ENCODE measurements at regions not wholly inside any gene's neighbourhood (a gene's known extent, or its start where the extent isn't known, plus 50 kb on each side); places are given as distances from the start of the nearest gene placed in this dataset.

DNA sequence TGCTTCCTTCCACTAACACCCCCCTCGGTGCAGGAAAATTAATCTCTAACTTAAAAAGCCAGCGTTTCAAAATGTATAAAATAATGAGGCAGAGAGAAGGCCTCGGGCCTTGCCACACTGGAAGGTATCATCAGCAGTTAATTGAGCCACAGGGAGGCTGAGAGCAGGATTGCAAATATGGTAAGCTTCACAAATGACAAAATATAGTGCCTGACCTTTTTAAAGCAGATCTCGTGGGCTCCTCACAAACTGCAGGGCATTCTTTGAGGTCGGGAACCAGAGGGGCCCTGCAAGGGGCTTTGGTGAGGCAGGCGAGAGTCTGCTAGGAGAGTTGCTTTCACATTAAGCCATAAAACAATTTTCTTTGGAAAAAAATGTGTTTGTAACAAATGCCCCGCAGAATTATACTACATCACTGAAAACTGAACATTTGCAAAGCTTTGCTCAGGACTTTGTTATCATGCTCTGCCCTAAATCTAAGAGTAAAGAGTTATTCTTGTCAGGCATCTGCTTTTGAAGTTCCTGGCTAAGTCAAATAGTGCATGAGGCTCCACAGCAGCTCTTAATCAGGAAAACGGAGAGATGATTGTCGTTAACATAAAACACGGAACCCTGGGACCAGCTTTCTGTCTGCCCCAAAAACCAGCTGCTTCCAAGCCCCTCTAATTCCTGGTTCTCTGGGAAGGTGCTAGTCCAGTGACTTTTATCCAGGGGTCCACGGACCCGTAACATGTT is 61.4 kb upstream of the SYT13 start:
- DNase-seq (ENCODE audit: low spot score), result no peak

DNA sequence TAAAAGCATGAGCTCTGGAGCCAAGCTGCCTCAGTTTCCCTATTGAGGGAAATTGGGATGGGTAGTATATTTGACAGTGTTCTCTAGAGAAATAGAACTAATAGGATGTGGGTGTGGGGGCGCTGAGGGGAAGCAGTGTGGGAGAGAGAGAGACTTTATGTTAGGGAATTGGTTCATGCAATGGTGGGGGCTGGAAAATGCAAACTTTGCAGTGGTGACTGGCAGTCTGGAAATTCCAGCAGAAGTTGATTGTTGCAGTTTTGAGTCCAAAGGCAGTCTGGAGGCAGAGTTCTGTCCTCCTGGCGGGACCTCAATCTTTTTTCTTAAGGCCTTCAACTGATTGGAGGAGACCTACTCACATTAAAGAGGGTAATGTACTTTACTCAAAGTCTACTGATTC is 59.4 kb upstream of the SYT13 start:
- no peak for DNase-seq (ENCODE audit: low spot score)

GRCh38 chr11:45344028-45344427 is 57.9 kb upstream of the SYT13 start:
- DNase-seq (ENCODE audit: low spot score), result no peak

DNA sequence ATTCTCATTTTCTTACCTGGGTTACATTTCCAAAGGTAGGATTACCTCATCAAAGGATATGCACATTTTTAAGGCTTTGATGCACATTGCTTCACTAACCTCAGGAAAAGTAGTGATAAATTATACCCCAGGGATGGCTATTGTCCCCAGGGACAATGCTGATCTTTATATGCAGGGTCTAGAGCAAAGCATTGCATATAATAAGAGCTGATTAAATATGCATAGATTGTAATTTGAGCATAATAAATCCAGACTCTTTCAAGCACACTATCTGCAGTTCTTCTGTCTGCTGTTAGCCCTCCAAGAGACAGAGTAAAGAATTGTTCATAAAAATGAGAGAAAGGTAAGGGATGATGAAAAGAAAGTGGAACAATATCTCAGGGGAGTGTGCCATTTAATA is 57.3 kb upstream of the SYT13 start:
- no peak for DNase-seq (ENCODE audit: low spot score)

DNA sequence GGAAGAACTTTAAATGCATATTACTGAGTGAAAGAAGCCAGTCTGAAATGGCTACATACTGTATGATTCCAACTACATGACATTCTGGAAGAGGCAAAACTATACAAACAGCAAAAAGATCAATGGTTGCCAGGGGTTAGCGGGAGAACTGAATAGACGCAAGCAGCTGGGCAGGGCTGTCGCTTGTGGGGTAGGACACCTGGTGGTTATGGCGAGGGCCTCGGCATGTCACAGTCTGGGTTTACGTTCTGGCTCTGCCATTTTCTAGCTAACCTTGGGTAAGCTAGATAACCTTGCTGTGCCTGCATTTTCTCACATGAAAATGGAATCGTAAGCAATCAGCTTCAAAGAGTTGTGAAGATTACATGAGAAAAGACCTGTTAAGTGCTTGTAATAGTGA is 55.2 kb upstream of the SYT13 start:
- DNase-seq (ENCODE audit: low spot score), result no peak

- peak; percentile 91 for DNase-seq (ENCODE audit: low spot score)
These were observed 53.8 kb upstream of the SYT13 start for GRCh38 chr11:45339729-45340519.

DNA sequence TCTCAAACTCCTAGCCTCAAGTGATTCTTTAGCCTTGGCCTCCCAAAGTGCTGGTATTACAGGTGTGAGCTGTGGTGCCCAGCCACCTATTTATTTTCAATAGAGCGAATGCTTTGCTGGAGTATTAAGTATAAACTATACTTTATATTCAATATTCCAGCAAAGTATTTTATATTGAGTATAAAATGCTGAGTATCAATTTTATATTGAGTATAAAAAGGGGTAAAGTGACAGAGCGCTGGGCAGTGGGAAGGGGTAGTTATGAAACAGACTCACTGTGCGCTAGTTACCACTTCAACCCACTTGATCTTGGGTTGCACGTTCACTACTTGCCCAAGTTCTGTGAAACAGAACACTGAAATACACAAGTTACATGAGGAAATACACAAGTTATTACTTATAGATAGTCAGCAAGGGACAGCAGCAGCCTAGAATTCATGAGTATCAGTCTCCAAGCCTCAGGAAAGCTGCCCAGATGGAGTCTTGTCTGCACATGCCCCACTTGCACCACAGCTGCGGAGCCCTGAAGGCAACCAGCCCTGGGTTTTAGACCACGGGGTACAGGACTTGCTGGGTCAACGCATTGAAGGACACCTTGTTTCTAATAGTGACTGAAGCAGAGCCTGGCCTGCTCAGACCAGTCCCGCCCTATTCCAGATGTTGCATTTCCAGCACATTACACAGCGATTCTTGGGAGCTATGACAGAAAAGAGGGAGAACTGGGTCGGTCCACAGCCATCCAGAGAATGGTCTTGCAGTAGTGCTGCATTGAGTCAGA is 51.6 kb upstream of the SYT13 start:
- no peak for DNase-seq (ENCODE audit: low spot score)

- no peak for DNase-seq (ENCODE audit: low spot score)
These were observed 50.0 kb upstream of the SYT13 start for GRCh38 chr11:45336136-45336535.
